SK-N-SH (cell line): ENCODE measurements at regions not wholly inside any gene's neighbourhood (a gene's known extent, or its start where the extent isn't known, plus 50 kb on each side); places are given as distances from the start of the nearest gene placed in this dataset.
A peak's percentile ranks its signal among the peaks of the same experiment; 100 is the strongest.

Source experiments
- CTCF ChIA-PET: fragments of 300-600, 350-600 bp; formaldehyde crosslinking; extraction: SDS; loops from one replicate; lab custom pipeline; 2021; lab: Yijun Ruan, JAX
- POLR2A ChIA-PET: fragments of 350-600 bp; sonication (Branson Sonifier 250); formaldehyde crosslinking; extraction: SDS; loops from one replicate; lab custom pipeline; 2020; ENCODE audit warnings: antibody characterized with exemption, inconsistent platforms; lab: Yijun Ruan, JAX
- DNase-seq: peaks from one replicate; pipeline ENCODE4 v3.0.0; 2012
- H2AFZ ChIP-seq: fragments of 200-600 bp; sonication (generic); 2 replicates; pipeline ENCODE4 v1.8.1; 2016; ENCODE audit warnings: antibody characterized with exemption, mild to moderate bottlenecking, low read depth
- H3F3A ChIP-seq: fragments of 200-600 bp; sonication (generic); replicated peaks from 2 replicates; pipeline ENCODE3; 2016; ENCODE audit warnings: antibody characterized with exemption, mild to moderate bottlenecking; ENCODE audit not compliant: insufficient read depth
- H3K27ac ChIP-seq, 2 experiments: fragments of 200-500 bp in 1 of 2; fragments of 200-600 bp in 1 of 2; sonication (Bioruptor generic) in 1 of 2; sonication (generic), shearing (Covaris generic) in 1 of 2; 2 replicates each; pipeline versions ENCODE4 v1.5.1 to v1.6.1; 2014 to 2016; ENCODE audit warnings: low read depth in 2 of 2, inconsistent platforms in 1 of 2, low read length in 1 of 2, mild to moderate bottlenecking in 1 of 2, mixed read lengths in 1 of 2
- H3K27me3 ChIP-seq: fragments of 200-600 bp; sonication (generic), shearing (Covaris generic); 2 replicates; pipeline ENCODE4 v1.6.1; 2016; ENCODE audit warnings: mixed run types; ENCODE audit not compliant: insufficient read depth
- H3K36me3 ChIP-seq, 2 experiments: fragments of 200-500 bp in 1 of 2; fragments of 200-600 bp in 1 of 2; sonication (Bioruptor generic) in 1 of 2; sonication (generic) in 1 of 2; replicated peaks in 1 of 2; 2 replicates each; pipeline versions ENCODE3 to v1.5.1; 2014 to 2016; ENCODE audit warnings: low read length in 1 of 2, mild to moderate bottlenecking in 1 of 2; ENCODE audit not compliant: insufficient read depth in 2 of 2, control insufficient read depth in 1 of 2
- H3K4me1 ChIP-seq, 2 experiments: fragments of 200-500 bp in 1 of 2; fragments of 200-600 bp in 1 of 2; sonication (Bioruptor generic) in 1 of 2; sonication (generic), shearing (Covaris generic) in 1 of 2; 2 replicates each; pipeline versions ENCODE4 v1.5.1 to v1.6.1; 2014 to 2016; ENCODE audit warnings: low read depth in 1 of 2, low read length in 1 of 2, mixed run types in 1 of 2; ENCODE audit not compliant: insufficient read depth in 2 of 2, control insufficient read depth in 1 of 2
- H3K4me2 ChIP-seq: fragments of 200-600 bp; sonication (generic), shearing (Covaris generic); 2 replicates; pipeline ENCODE4 v1.6.1; 2017; ENCODE audit warnings: mixed run types
- H3K4me3 ChIP-seq, 2 experiments: fragments of 200-500 bp in 1 of 2; fragments of 200-600 bp in 1 of 2; sonication (Bioruptor generic) in 1 of 2; sonication (generic), shearing (Covaris generic) in 1 of 2; 2 replicates each; pipeline versions ENCODE4 v1.5.1 to v1.8.1; 2014 to 2016; ENCODE audit warnings: low read depth in 2 of 2, inconsistent platforms in 1 of 2, low read length in 1 of 2, mild to moderate bottlenecking in 1 of 2, mixed read lengths in 1 of 2, moderate library complexity in 1 of 2
- H3K79me2 ChIP-seq: fragments of 200-600 bp; sonication (generic); 2 replicates; pipeline ENCODE4 v1.8.1; 2017; ENCODE audit warnings: mild to moderate bottlenecking; ENCODE audit not compliant: insufficient read depth
- H3K9ac ChIP-seq: fragments of 200-600 bp; sonication (generic); 2 replicates; pipeline ENCODE4 v1.6.1; 2017; ENCODE audit warnings: mixed run types
- H3K9me2 ChIP-seq: fragments of 200-600 bp; sonication (generic); 2 replicates; pipeline ENCODE4 v1.6.1; 2017; ENCODE audit warnings: mixed run types
- H3K9me3 ChIP-seq: fragments of 200-600 bp; sonication (generic); 2 replicates; pipeline ENCODE4 v1.6.1; 2017; ENCODE audit warnings: mixed run types, mild to moderate bottlenecking, moderate library complexity
- H4K20me1 ChIP-seq: fragments of 200-600 bp; sonication (generic); 2 replicates; pipeline ENCODE4 v1.6.1; 2017; ENCODE audit warnings: mild to moderate bottlenecking, mixed run types; ENCODE audit not compliant: insufficient read depth
- EP300 ChIP-seq, 2 experiments: IDR thresholded peaks; 2 replicates each; pipeline versions ENCODE4 v1.4.0 to v1.6.1; 2012; ENCODE audit warnings: borderline replicate concordance in 1 of 2, low read depth in 1 of 2, low read length in 1 of 2
- EZH2phosphoT487 ChIP-seq: fragments of 200-600 bp; sonication (generic); IDR thresholded peaks from 2 replicates; pipeline ENCODE4 v1.6.1; 2017; ENCODE audit warnings: low read depth, mixed run types, mild to moderate bottlenecking, antibody characterized with exemption, moderate library complexity, borderline replicate concordance
- GATA2 ChIP-seq: sonication (generic); formaldehyde crosslinking; IDR thresholded peaks from 2 replicates; pipeline ENCODE4 v1.5.0; 2020; ENCODE audit warnings: mild to moderate bottlenecking, missing genetic modification reagents
- IRF3 ChIP-seq: fragments of 150-350 bp; IDR thresholded peaks from 2 replicates; pipeline ENCODE4 v1.6.1; 2016; ENCODE audit warnings: mild to moderate bottlenecking, low read depth, low read length
- JUND ChIP-seq: IDR thresholded peaks from 2 replicates; pipeline ENCODE4 v1.4.0; 2012
- MAX ChIP-seq: IDR thresholded peaks from 2 replicates; pipeline ENCODE4 v1.4.0; 2012; ENCODE audit warnings: low read depth
- MXI1 ChIP-seq: IDR thresholded peaks from 2 replicates; pipeline ENCODE4 v1.6.1; 2012; ENCODE audit warnings: mild to moderate bottlenecking, low read depth, low read length, improper control_type of control experiment
- PBX3 ChIP-seq: IDR thresholded peaks from 2 replicates; pipeline ENCODE4; 2012
- RCOR1 ChIP-seq: fragments of 150-350 bp; IDR thresholded peaks from 2 replicates; pipeline ENCODE4 v1.6.1; 2017; ENCODE audit warnings: antibody characterized with exemption, low read length
- SMC3 ChIP-seq: IDR thresholded peaks from 2 replicates; pipeline ENCODE4 v1.6.1; 2012; ENCODE audit warnings: low read depth, low read length, improper control_type of control experiment
- TAF1 ChIP-seq: IDR thresholded peaks from 2 replicates; pipeline ENCODE4 v1.6.1; 2012; ENCODE audit warnings: low read depth, mild to moderate bottlenecking, low read length, moderate library complexity, borderline replicate concordance
- TEAD4 ChIP-seq: IDR thresholded peaks from 2 replicates; pipeline ENCODE4 v1.4.0; 2012; ENCODE audit warnings: mild to moderate bottlenecking, borderline replicate concordance; ENCODE audit not compliant: insufficient read depth
- USF2 ChIP-seq: fragments of 150-350 bp; IDR thresholded peaks from 2 replicates; pipeline ENCODE4 v1.6.1; 2017; ENCODE audit warnings: antibody characterized with exemption, low read length, low read depth, borderline replicate concordance
- YY1 ChIP-seq: IDR thresholded peaks from 2 replicates; pipeline ENCODE4 v1.4.0; 2012; ENCODE audit warnings: low read depth, mild to moderate bottlenecking
- WGBS: methylation state at CpG from one replicate; pipeline ENCODE4 v1.1.6; 2017; ENCODE audit warnings: low lambda C conversion rate; 5-methylcytosine and 5-hydroxymethylcytosine counted together

GRCh38 chrX:22516893-22517292, 244.2 kb downstream of the CBLL2 start:
- Histone ChIP-seq H4K20me1 (no peaks in the 10 kb centered on the region), H2AFZ (no peak overlapping the region), H3K4me3 (no peak overlapping the region), H3K9ac (no peak overlapping the region), H3K4me1 (no peaks in the 10 kb centered on the region), H3K9me2 (no peaks in the 10 kb centered on the region), H3K36me3 (no peaks in the 10 kb centered on the region), H3K27me3 (no peaks in the 10 kb centered on the region), H3K4me2 (no peak overlapping the region)
- 9% methylated on average over 5 of the region's 5 CpGs for WGBS
- CTCF ChIA-PET, result no interaction called here
- POLR2A ChIA-PET, result no interaction called here
- TF ChIP-seq EP300 (IDR thresholded peaks at IDR 0.05; ENCODE audit: borderline replicate concordance in 1 of 2, low read depth in 1 of 2, low read length in 1 of 2) (no peak), PBX3 (no peak), JUND (no peak), EZH2phosphoT487 (no peak), YY1 (no peak), MAX (no peak), IRF3 (no peak), GATA2 (CRISPR knock-in tag) (no peak)
- TF ChIP-seq, all 33 proteins: peak for 0
- H3F3A ChIP-seq, result no peaks in the 10 kb centered on the region
- H3K79me2 ChIP-seq, result no peaks in the 10 kb centered on the region
- H3K9me3 ChIP-seq, result no peaks in the 10 kb centered on the region
- no peak overlapping the region for H3K27ac ChIP-seq
- no peak for DNase-seq

- DNase-seq, result no peak
- Histone ChIP-seq H3K4me3 (no peak overlapping the region), H3K9me3 (no peaks in the 10 kb centered on the region), H3F3A (no peaks in the 10 kb centered on the region), H3K27ac (no peak overlapping the region), H2AFZ (0 out of 2 replicates have a peak overlapping the region, but pooled peaks have one; percentile 35), H3K4me1 (no peaks in the 10 kb centered on the region), H4K20me1 (no peaks in the 10 kb centered on the region), H3K27me3 (no peaks in the 10 kb centered on the region), H3K36me3 (no peaks in the 10 kb centered on the region), H3K9ac (no peak overlapping the region), H3K79me2 (no peaks in the 10 kb centered on the region), H3K4me2 (no peak overlapping the region), H3K9me2 (no peaks in the 10 kb centered on the region)
- TF ChIP-seq USF2 (no peak), TAF1 (no peak), MXI1 (no peak), RCOR1 (no peak), EP300 (IDR thresholded peaks at IDR 0.05; ENCODE audit: borderline replicate concordance in 1 of 2, low read depth in 1 of 2, low read length in 1 of 2) (no peak), TEAD4 (no peak), JUND (no peak), SMC3 (no peak)
- CTCF ChIA-PET, result no interaction called here
- 16% methylated on average over 5 of the region's 5 CpGs for WGBS
- POLR2A ChIA-PET, result no interaction called here
Measured at GRCh38 chrX:22520128-22520828, 247.6 kb downstream of the CBLL2 start.
